ENCODE measurements at regions not wholly inside any gene's neighbourhood (a gene's known extent, or its start where the extent isn't known, plus 50 kb on each side); places are given as distances from the start of the nearest gene placed in this dataset.
A peak's percentile ranks its signal among the peaks of the same experiment; 100 is the strongest.

DNA sequence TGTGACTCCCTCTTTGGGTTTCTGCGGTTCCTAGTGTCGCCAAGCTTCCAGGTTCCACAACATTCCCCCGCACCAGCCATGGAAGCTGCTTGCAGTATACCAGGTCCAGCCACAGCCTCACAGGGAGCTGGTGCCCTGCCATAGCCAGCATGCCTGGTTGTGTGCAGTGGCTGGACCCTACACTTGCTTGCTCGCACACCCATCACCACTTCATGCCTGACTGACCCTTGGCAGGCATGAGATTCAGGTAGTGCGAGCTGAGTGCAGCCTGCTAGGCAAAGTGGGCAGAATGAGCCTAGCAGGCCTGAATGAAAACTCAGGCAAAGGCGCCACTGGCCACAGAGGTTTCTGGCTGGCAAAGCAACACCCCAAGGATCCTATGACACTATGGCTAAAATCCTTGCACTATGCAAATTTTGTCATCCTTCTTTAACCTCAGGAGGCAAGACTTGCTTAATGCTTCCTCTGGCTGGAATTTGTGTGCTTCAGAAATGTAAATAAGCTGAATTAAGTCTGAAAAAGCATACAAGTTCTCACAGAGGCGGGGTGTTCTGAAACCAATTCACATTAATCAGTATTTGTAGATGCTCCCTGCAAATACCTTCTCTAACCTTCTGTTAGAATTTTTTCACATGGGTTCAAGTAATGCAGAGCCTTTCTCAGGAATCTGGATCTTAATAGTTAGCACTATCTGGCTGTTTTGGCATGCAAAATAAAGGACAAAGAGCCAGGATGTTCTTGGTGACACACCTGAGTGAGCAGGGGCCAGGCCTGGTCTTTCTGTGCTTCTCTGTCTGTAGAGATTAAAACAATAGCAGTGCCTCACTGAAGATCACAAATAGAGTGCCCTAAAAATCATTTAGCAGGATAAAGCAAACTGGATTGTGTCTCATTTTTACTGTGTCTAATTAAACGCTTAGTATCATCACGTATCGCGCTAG lies 256.9 kb downstream of the GPATCH2 start:
- FAIRE-seq (no peak), DNase-seq (ENCODE audit: low spot score) (no peak)

DNA sequence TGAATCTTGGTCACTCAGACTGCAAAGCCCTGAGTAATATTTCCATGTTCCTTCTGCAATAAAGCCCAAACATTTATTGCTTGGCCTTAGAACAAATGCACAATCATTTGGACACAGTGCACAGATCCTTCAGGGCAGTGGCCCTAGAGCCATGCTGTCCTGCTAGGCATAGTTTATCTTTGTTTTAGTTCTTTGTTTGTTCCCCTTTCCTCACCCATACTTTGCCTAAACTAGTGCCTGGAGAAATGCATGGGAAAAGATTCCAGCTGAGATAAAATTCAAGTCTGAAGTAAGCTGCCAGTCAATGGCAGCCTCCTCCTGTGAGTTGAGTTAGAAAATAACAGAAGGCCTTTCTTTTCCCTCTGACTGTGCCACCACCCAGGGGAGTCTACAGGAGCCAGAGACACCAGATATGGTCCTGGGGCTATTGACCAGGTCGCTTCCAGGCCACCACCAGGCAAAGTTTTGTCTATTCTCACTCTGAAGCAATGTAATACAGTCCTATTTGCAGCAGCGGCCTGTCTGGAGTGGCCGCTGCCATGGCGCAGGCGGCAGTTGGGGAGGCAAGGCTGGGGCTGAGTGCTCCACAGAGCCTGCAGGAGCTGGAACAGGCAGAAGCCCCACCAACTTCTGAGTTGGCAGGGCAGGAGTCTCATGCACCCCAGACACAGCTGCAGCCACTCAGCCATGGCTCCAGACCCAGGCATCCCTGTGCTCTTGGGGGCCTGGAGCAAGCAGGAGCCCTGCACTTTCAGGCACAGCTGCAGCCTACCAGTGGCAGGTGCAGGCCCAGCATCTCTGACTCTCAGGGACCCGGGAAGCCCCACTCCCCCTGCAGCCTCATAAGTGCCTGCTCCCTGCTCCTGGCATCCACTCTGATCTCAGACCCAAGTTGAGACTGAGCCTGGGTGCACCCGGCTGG lies 258.6 kb downstream of the GPATCH2 start:
- no peak for FAIRE-seq
- DNase-seq (ENCODE audit: low spot score) = no peak

- FAIRE-seq (no peak), DNase-seq (ENCODE audit: low spot score) (no peak)
Measured at GRCh38 chr1:217370757-217371156, 260.1 kb downstream of the GPATCH2 start.

GRCh38 chr1:217369996-217370551 lies 260.8 kb downstream of the GPATCH2 start:
- DNase-seq (ENCODE audit: low spot score) (no peak), FAIRE-seq (no peak)

DNA sequence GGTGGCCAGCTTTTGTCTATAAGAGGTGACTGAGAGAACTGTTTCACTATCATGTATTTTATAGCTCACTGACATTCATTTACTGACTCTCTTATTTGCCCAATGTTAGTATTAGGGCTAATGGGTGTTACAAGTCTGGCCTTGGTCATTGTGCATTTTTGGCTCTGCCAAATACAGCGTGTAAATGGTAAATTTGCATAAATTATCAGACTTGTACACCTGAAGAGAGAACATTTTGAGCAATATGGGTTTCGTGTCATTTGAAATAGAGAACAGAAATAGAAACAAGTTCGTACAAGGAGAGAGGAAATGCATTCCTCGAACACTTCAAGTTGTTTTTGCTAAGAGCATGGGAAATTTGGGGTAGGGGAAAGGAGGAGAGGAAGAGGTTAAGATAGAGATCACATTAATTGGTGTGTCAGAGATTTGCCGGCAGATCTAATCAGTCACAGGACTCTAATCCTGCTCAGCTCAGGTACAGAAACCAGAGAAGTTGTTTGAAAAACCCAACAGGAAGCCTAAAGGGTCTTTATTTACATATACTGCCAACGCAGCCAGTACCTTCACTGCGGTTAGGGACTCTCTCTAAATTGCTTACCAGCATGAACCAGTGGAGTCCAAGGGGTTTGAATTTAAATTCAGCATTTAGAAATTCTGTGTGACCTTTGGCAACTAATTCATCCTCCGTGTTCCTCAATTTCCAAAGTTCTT lies 261.5 kb downstream of the GPATCH2 start:
- no peak for DNase-seq (ENCODE audit: low spot score)
- no peak for FAIRE-seq

DNA sequence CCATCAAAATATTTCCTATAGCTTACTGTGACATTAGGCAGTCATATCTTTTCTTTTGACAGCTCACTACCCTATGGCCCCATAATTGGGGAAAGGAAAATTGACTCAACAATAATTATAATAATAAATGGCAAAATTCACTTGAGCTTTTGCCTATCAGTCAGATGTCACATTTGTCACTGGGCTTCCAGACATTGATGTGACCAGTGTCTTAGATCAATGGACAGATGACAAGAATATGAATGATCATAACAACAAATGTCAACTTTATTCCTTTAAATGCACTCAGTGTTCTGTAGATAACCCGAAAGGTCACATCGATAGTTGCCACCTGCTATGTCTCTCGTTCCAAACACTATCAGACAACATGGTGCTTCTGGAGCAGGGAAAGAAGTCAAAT lies 266.7 kb downstream of the GPATCH2 start:
- DNase-seq (ENCODE audit: low spot score) (no peak), FAIRE-seq (no peak)

- FAIRE-seq = no peak
- no peak for DNase-seq (ENCODE audit: low spot score)
Measured at GRCh38 chr1:217363319-217363718, 267.6 kb downstream of the GPATCH2 start.

DNA sequence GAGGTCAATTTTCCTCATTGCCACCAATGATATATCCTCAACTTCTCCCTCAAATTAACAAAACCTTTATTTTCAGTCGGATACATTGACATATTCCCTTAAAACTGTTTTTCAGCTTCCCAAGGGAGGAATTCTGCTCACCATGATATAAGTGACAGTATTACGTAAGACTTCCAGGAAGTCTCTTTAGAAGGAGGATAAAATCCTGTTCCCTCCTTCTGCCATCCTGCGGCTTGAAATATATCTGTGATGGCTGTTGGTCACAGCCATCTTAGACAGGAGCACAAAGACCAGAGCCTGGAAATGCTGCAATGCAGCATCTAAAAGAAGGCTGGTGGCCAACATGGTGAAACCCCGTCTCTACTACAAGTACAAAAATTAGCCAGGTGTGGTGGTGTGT lies 270.4 kb downstream of the GPATCH2 start:
- DNase-seq (ENCODE audit: low spot score) = no peak
- no peak for FAIRE-seq

DNA sequence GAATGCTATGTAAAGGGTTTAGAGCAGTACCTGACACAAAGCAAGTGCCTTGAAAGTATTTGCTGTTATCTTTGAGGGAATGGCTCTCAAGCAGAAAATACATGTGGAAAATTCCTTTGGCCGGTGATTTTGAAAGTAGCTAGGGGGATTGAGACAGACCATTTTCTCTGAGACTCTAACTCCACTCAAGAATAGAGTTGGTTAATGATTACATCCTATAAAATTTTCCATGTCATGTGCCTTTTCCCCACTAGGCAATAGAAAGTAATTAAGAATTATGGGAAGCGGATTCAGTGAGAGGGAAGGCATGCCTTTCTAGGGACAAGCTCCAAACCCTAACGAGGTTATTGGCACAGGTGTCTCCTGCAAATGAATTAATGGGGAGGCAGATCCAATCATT lies 276.0 kb downstream of the GPATCH2 start:
- no peak for FAIRE-seq
- no peak for DNase-seq (ENCODE audit: low spot score)

GRCh38 chr1:217348960-217349664 lies 281.8 kb downstream of the GPATCH2 start:
- DNase-seq (ENCODE audit: low spot score) = no peak
- FAIRE-seq = no peak

DNA sequence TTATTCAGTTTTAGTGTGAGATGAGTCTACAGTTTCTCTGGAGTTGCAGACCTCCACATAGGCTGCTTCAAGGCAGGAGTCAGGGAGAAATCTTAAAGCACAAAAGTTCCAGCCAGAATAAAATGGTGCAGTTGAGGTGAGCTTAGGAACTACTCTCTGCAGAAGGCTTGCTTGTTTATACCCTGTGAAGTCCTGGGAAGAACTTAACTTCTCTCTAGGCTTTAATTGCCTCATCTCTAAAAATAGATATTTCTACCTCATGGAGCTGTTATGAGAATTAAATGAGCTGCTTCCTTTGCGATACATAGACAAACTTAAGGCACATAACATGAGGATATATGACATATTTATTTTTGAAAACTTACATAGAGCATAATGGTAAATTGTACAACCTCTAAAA lies 286.2 kb downstream of the GPATCH2 start:
- no peak for DNase-seq (ENCODE audit: low spot score)
- no peak for FAIRE-seq

GRCh38 chr1:217343907-217344306 lies 287.0 kb downstream of the GPATCH2 start:
- no peak for DNase-seq (ENCODE audit: low spot score)
- no peak for FAIRE-seq

- no peak for DNase-seq (ENCODE audit: low spot score)
- FAIRE-seq = no peak
Measured at GRCh38 chr1:217342105-217342504, 288.8 kb downstream of the GPATCH2 start.

DNA sequence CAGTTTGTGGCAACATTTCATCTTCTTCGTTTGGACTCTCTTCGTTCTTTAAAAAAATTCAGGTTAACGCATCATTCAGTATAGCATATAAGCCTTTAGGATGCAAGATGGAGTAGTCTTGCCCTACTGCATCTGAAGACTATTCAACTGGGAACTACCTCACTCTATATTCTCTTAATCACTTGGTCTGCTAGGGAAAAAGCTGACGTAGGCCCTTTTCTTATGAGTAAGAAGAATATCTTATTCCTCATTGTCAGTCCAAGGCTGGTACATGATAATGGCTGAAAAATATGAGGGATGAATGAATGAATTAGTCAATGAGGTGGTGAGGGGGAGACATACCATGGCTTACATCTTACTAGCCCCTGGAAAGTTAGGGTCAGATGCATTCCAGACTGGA lies 294.2 kb downstream of the GPATCH2 start:
- DNase-seq (ENCODE audit: low spot score) = no peak
- no peak for FAIRE-seq

- FAIRE-seq (no peak), DNase-seq (ENCODE audit: low spot score) (peak; percentile 43)
Measured at GRCh38 chr1:217333939-217334338, 297.0 kb downstream of the GPATCH2 start.

DNA sequence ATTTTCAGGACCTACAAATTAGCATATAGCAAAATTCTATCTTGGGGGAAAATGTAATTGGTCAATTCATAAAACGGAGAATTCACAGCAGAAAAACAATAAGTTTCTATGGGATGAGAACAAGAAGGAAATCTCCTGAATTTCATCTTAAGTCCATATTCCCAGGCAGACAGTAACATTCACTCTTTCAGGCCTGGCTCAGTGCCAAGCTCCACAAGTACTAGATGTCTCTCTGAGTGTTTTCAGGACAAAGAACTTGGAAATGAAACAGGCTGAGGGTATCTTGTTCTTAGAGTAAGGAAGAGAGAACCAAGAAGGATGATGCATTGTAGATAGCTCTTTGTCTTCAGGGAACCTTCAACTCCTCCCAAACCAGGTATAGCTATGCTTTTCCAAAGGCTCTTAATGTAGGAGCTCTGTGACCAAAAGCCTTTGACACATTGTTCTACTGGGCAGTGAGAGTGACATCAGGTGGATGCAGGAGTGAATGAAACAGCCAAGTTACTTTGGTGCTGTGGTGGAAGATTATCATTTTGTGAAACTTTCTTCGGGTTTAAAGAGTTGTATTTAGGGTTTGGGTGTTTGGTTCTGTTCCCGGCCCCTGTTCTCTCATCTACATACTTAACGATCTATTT lies 298.3 kb downstream of the GPATCH2 start:
- no peak for DNase-seq (ENCODE audit: low spot score)

DNA sequence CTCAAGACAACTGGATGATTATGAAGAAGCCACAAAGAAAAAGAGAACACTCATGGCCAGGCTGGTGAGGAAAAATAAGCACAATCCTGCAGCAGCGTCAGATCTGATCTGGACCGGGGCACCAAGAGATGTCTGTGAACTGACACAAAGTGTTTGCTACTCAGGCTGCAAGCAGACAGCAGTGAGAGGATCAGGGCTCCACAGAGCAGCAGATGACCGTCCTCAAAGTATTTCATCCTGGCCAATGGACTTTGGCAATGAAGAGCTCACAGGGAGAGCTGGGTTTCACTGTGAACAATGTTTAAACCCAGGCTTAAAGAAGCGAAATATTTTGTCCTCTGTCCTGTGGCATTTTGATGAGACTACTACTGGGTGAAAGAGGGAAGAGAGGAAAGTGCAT lies 299.2 kb downstream of the GPATCH2 start:
- DNase-seq (ENCODE audit: low spot score) (no peak), FAIRE-seq (no peak)

More for the DNA sequence above, 298.3 kb downstream of the GPATCH2 start:
- no peak for FAIRE-seq

DNA sequence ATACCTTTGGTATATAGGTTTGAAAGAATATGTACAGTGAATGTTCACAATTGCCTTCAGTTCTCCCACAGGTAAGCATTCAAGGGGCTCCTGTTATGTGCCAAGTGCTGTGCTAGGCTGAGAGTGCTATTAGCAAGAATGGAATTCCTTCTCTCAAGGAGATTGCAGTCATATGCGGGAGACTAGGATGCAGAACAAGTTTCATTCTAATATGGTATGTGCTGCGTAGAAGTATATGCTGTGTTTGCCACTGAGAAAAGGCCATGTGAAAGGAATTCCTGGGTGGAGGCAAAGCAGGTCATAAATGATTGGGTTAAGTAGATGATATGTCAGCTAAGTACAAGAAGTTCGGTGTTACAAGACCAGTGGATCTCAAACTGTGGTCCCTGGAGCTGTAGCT lies 303.0 kb downstream of the GPATCH2 start:
- FAIRE-seq (no peak), DNase-seq (ENCODE audit: low spot score) (no peak)

- no peak for FAIRE-seq
- DNase-seq (ENCODE audit: low spot score) = no peak
Measured at GRCh38 chr1:217322834-217323233, 308.1 kb downstream of the GPATCH2 start.

- DNase-seq (ENCODE audit: low spot score) = no peak
- no peak for FAIRE-seq
Measured at GRCh38 chr1:217315346-217315745, 315.5 kb downstream of the GPATCH2 start.
